Spinal cord (tissue), 9 donors: ENCODE measurements at regions not wholly inside any gene's neighbourhood (a gene's known extent, or its start where the extent isn't known, plus 50 kb on each side); places are given as distances from the start of the nearest gene placed in this dataset.
A peak's percentile ranks its signal among the peaks of the same experiment; 100 is the strongest.
"Not testable (repeated sequence)": the region's sequence is repeated elsewhere in the genome, so short reads cannot be mapped to it uniquely, and the experiment has no call there.

Experiments used
- DNase-seq, 6 donors: peaks; one replicate each; pipeline versions ENCODE4 v3.0.0 to v3.0.0-alpha.2; 2013 to 2015; ENCODE audit warnings: low spot score in 6 of 6, low read depth in 4 of 6
- H3K27ac ChIP-seq: one replicate; pipeline ENCODE4 v1.5.1; 2013; ENCODE audit warnings: low read depth, low read length, control low read depth
- H3K27me3 ChIP-seq: one replicate; pipeline ENCODE4 v1.6.1; 2013; ENCODE audit warnings: low read length; ENCODE audit not compliant: control insufficient read depth, insufficient read depth
- H3K36me3 ChIP-seq: one replicate; pipeline ENCODE4 v1.6.1; 2013; ENCODE audit warnings: low read length; ENCODE audit not compliant: control insufficient read depth, insufficient read depth
- H3K4me1 ChIP-seq: one replicate; pipeline ENCODE4 v1.6.1; 2013; ENCODE audit warnings: low read length; ENCODE audit not compliant: control insufficient read depth, insufficient read depth
- H3K4me3 ChIP-seq: one replicate; pipeline ENCODE4 v1.5.1; 2013; ENCODE audit warnings: low read depth, low read length, control low read depth
- H3K9me3 ChIP-seq: one replicate; pipeline ENCODE4 v1.6.1; 2013; ENCODE audit warnings: low read length; ENCODE audit not compliant: control insufficient read depth, insufficient read depth
- WGBS: methylation state at CpG from one replicate; pipeline ENCODE4 v1.1.5; 2013; ENCODE audit warnings: missing lambda C conversion rate; ENCODE audit not compliant: insufficient coverage; 5-methylcytosine and 5-hydroxymethylcytosine counted together
- donor health status: healthy.

- no peaks in the 10 kb centered on the region for H3K4me1 ChIP-seq
- WGBS = no CpG with 5 or more reads among the region's 1 CpG
- H3K36me3 ChIP-seq = no peaks in the 10 kb centered on the region
- no peaks in the 10 kb centered on the region for H3K27me3 ChIP-seq
- H3K9me3 ChIP-seq = no peaks in the 10 kb centered on the region
- H3K4me3 ChIP-seq = no peak overlapping the region
- H3K27ac ChIP-seq = no peak overlapping the region
- DNase-seq = no peak
These were observed 760.0 kb downstream of the EPHA4 start for GRCh38 chr2:220811952-220812570.

- Histone ChIP-seq H3K36me3 (no peaks in the 10 kb centered on the region), H3K27me3 (no peaks in the 10 kb centered on the region), H3K4me3 (no peak overlapping the region), H3K27ac (no peak overlapping the region), H3K4me1 (no peaks in the 10 kb centered on the region), H3K9me3 (no peaks in the 10 kb centered on the region)
- DNase-seq = no peak
- 70% methylated on average over 2 of the region's 4 CpGs for WGBS
These were observed 757.7 kb downstream of the EPHA4 start for GRCh38 chr2:220814441-220814840.

- no CpG with 5 or more reads among the region's 2 CpGs for WGBS
- H3K36me3 ChIP-seq = no peaks in the 10 kb centered on the region
- H3K9me3 ChIP-seq = no peaks in the 10 kb centered on the region
These were observed 756.4 kb downstream of the EPHA4 start for GRCh38 chr2:220815698-220816097.

GRCh38 chr2:220821683-220822082 is 750.4 kb downstream of the EPHA4 start:
- Histone ChIP-seq H3K9me3 (no peaks in the 10 kb centered on the region), H3K4me1 (no peaks in the 10 kb centered on the region), H3K27ac (no peak overlapping the region), H3K4me3 (no peak overlapping the region), H3K27me3 (no peaks in the 10 kb centered on the region), H3K36me3 (no peaks in the 10 kb centered on the region)
- DNase-seq = no peak
- no CpG with 5 or more reads among the region's 1 CpG for WGBS

More at GRCh38 chr2:220815698-220816097, 756.4 kb downstream of the EPHA4 start:
- no peak overlapping the region for H3K4me3 ChIP-seq
- DNase-seq = no peak
- H3K27ac ChIP-seq = no peak overlapping the region
- no peaks in the 10 kb centered on the region for H3K4me1 ChIP-seq
- H3K27me3 ChIP-seq = no peaks in the 10 kb centered on the region

GRCh38 chr2:220823590-220823989 is 748.5 kb downstream of the EPHA4 start:
- DNase-seq, H3K9me3 ChIP-seq, H3K27ac ChIP-seq, H3K4me1 ChIP-seq, H3K27me3 ChIP-seq, H3K4me3 ChIP-seq, H3K36me3 ChIP-seq: not testable (repeated sequence)

GRCh38 chr2:220833446-220833845 is 738.7 kb downstream of the EPHA4 start:
- Histone ChIP-seq H3K4me3 (no peak overlapping the region), H3K9me3 (no peaks in the 10 kb centered on the region), H3K4me1 (no peaks in the 10 kb centered on the region), H3K36me3 (no peaks in the 10 kb centered on the region), H3K27me3 (no peaks in the 10 kb centered on the region), H3K27ac (no peak overlapping the region)
- WGBS = no CpG with 5 or more reads among the region's 1 CpG
- DNase-seq = peak in 2 of 6 donors; percentile 23 to 62

- H3K27me3 ChIP-seq = no peaks in the 10 kb centered on the region
- no peak overlapping the region for H3K4me3 ChIP-seq
- WGBS = 91% methylated on average over 2 of the region's 5 CpGs
- no peak for DNase-seq
- no peaks in the 10 kb centered on the region for H3K9me3 ChIP-seq
- H3K27ac ChIP-seq = no peak overlapping the region
- no peaks in the 10 kb centered on the region for H3K36me3 ChIP-seq
- no peaks in the 10 kb centered on the region for H3K4me1 ChIP-seq
These were observed 736.5 kb downstream of the EPHA4 start for GRCh38 chr2:220835583-220835982.

- Histone ChIP-seq H3K4me1 (no peaks in the 10 kb centered on the region), H3K36me3 (no peaks in the 10 kb centered on the region), H3K27ac (no peak overlapping the region), H3K27me3 (no peaks in the 10 kb centered on the region), H3K9me3 (no peaks in the 10 kb centered on the region), H3K4me3 (no peak overlapping the region)
- no peak for DNase-seq
- WGBS = 63% methylated on average over 1 of the region's 2 CpGs
These were observed 734.9 kb downstream of the EPHA4 start for GRCh38 chr2:220837226-220837625.

GRCh38 chr2:220842901-220843665 is 729.0 kb downstream of the EPHA4 start:
- 100% methylated on average over 2 of the region's 4 CpGs for WGBS
- Histone ChIP-seq H3K36me3 (no peaks in the 10 kb centered on the region), H3K27me3 (no peaks in the 10 kb centered on the region), H3K9me3 (no peaks in the 10 kb centered on the region), H3K4me1 (no peaks in the 10 kb centered on the region), H3K27ac (no peak overlapping the region), H3K4me3 (no peak overlapping the region)
- DNase-seq = no peak

GRCh38 chr2:220845766-220846273 is 726.3 kb downstream of the EPHA4 start:
- H3K27ac ChIP-seq = no peak overlapping the region

More at GRCh38 chr2:220845766-220846273, 726.3 kb downstream of the EPHA4 start:
- Histone ChIP-seq H3K9me3 (no peaks in the 10 kb centered on the region), H3K36me3 (no peaks in the 10 kb centered on the region), H3K27me3 (no peaks in the 10 kb centered on the region), H3K4me1 (no peaks in the 10 kb centered on the region), H3K4me3 (no peak overlapping the region)
- WGBS = no CpG with 5 or more reads among the region's 1 CpG
- DNase-seq = no peak
